ENCODE measurements at regions not wholly inside any gene's neighbourhood (a gene's known extent, or its start where the extent isn't known, plus 50 kb on each side); places are given as distances from the start of the nearest gene placed in this dataset.

GRCh38 chr17:72407336-72407909 is 286.6 kb downstream of the SOX9 start:
- no peak overlapping the region for H3K4me3 ChIP-seq (ENCODE audit: low read length in 2 of 2)
- intact Hi-C loops (cut with DNase I), result loop anchor here in 1 of 2 donors (5.0 to 10.0 kb wide), 2 partner anchors 70 to 433 kb away; no protein-coding TSS in a partner anchor
- DNase-seq, result peak; percentile 85 to 86
- H3K27ac ChIP-seq (ENCODE audit: low read depth in 1 of 2, low read length in 2 of 2), result no peak overlapping the region
- 2 to 4% methylated on average over 5 of the region's 5 CpGs for WGBS, 2 donors
- ATAC-seq (ENCODE audit: low FRiP score), result peak; percentile 66
- no peaks in the 10 kb centered on the region for H3K27me3 ChIP-seq (ENCODE audit: control insufficient read depth in 1 of 2, insufficient read depth in 2 of 2, low read length in 1 of 2)
- H3K4me1 ChIP-seq (ENCODE audit: control insufficient read depth in 1 of 2, insufficient read depth in 2 of 2, low read length in 2 of 2), result peaks cover 0 to 4% of the 10 kb centered on the region in 2 donors
- H3K36me3 ChIP-seq (ENCODE audit: control insufficient read depth in 1 of 2, insufficient read depth in 2 of 2, low read length in 1 of 2), result no peaks in the 10 kb centered on the region
- no peaks in the 10 kb centered on the region for H3K9me3 ChIP-seq (ENCODE audit: control insufficient read depth, low read length)

- no peak overlapping the region for H3K27ac ChIP-seq (ENCODE audit: low read depth in 1 of 2, low read length in 2 of 2)
- H3K4me1 ChIP-seq (ENCODE audit: control insufficient read depth in 1 of 2, insufficient read depth in 2 of 2, low read length in 2 of 2), result peaks cover 0 to 4% of the 10 kb centered on the region in 2 donors
- H3K4me3 ChIP-seq (ENCODE audit: low read length in 2 of 2), result no peak overlapping the region
- H3K36me3 ChIP-seq (ENCODE audit: control insufficient read depth in 1 of 2, insufficient read depth in 2 of 2, low read length in 1 of 2), result no peaks in the 10 kb centered on the region
- H3K27me3 ChIP-seq (ENCODE audit: control insufficient read depth in 1 of 2, insufficient read depth in 2 of 2, low read length in 1 of 2), result no peaks in the 10 kb centered on the region
- intact Hi-C loops (cut with DNase I), result loop anchor here in 1 of 2 donors (5.0 to 10.0 kb wide), 2 partner anchors 71 to 433 kb away; no protein-coding TSS in a partner anchor
- no peak for DNase-seq
- 93 to 94% methylated on average over 4 of the region's 4 CpGs for WGBS, 2 donors
- no peaks in the 10 kb centered on the region for H3K9me3 ChIP-seq (ENCODE audit: control insufficient read depth, low read length)
- no peak for ATAC-seq (ENCODE audit: low FRiP score)
These were observed 287.1 kb downstream of the SOX9 start for GRCh38 chr17:72407931-72408330.

- no peak overlapping the region for H3K27ac ChIP-seq (ENCODE audit: low read depth in 1 of 2, low read length in 2 of 2)
- no peaks in the 10 kb centered on the region for H3K36me3 ChIP-seq (ENCODE audit: control insufficient read depth in 1 of 2, insufficient read depth in 2 of 2, low read length in 1 of 2)
- peaks cover 0 to 4% of the 10 kb centered on the region in 2 donors for H3K4me1 ChIP-seq (ENCODE audit: control insufficient read depth in 1 of 2, insufficient read depth in 2 of 2, low read length in 2 of 2)
- ATAC-seq (ENCODE audit: low FRiP score) (no peak), DNase-seq (no peak)
- no peaks in the 10 kb centered on the region for H3K27me3 ChIP-seq (ENCODE audit: control insufficient read depth in 1 of 2, insufficient read depth in 2 of 2, low read length in 1 of 2)
- H3K4me3 ChIP-seq (ENCODE audit: low read length in 2 of 2), result no peak overlapping the region
- WGBS, 2 donors, result 94 to 98% methylated on average over 5 of the region's 5 CpGs
- intact Hi-C loops (cut with DNase I), result loop anchor here in 1 of 2 donors (5.0 to 10.0 kb wide), 2 partner anchors 71 to 434 kb away; no protein-coding TSS in a partner anchor
- H3K9me3 ChIP-seq (ENCODE audit: control insufficient read depth, low read length), result no peaks in the 10 kb centered on the region
These were observed 287.8 kb downstream of the SOX9 start for GRCh38 chr17:72408641-72409040.

GRCh38 chr17:72409405-72410002 is 288.7 kb downstream of the SOX9 start:
- WGBS, 2 donors, result 96 to 100% methylated on average over 2 of the region's 2 CpGs

GRCh38 chr17:72411124-72411563 is 290.3 kb downstream of the SOX9 start:
- intact Hi-C loops (cut with DNase I), result no loop called here
- Histone ChIP-seq H3K4me3 (ENCODE audit: low read length in 2 of 2) (no peak overlapping the region), H3K4me1 (ENCODE audit: control insufficient read depth in 1 of 2, insufficient read depth in 2 of 2, low read length in 2 of 2) (peaks cover 0 to 4% of the 10 kb centered on the region in 2 donors), H3K27ac (ENCODE audit: low read depth in 1 of 2, low read length in 2 of 2) (no peak overlapping the region), H3K36me3 (ENCODE audit: control insufficient read depth in 1 of 2, insufficient read depth in 2 of 2, low read length in 1 of 2) (no peaks in the 10 kb centered on the region), H3K27me3 (ENCODE audit: control insufficient read depth in 1 of 2, insufficient read depth in 2 of 2, low read length in 1 of 2) (no peaks in the 10 kb centered on the region), H3K9me3 (ENCODE audit: control insufficient read depth, low read length) (no peaks in the 10 kb centered on the region)
- DNase-seq (no peak), ATAC-seq (ENCODE audit: low FRiP score) (no peak)
- WGBS, 2 donors, result 61 to 66% methylated on average over 6 of the region's 6 CpGs

More at GRCh38 chr17:72409405-72410002, 288.7 kb downstream of the SOX9 start:
- intact Hi-C loops (cut with DNase I), result loop anchor here in 1 of 2 donors (5.0 to 10.0 kb wide), 2 partner anchors 72 to 435 kb away; no protein-coding TSS in a partner anchor
- H3K9me3 ChIP-seq (ENCODE audit: control insufficient read depth, low read length), result no peaks in the 10 kb centered on the region
- peaks cover 0 to 4% of the 10 kb centered on the region in 2 donors for H3K4me1 ChIP-seq (ENCODE audit: control insufficient read depth in 1 of 2, insufficient read depth in 2 of 2, low read length in 2 of 2)
- H3K36me3 ChIP-seq (ENCODE audit: control insufficient read depth in 1 of 2, insufficient read depth in 2 of 2, low read length in 1 of 2), result no peaks in the 10 kb centered on the region
- H3K4me3 ChIP-seq (ENCODE audit: low read length in 2 of 2), result no peak overlapping the region
- no peak for ATAC-seq (ENCODE audit: low FRiP score)
- no peak overlapping the region for H3K27ac ChIP-seq (ENCODE audit: low read depth in 1 of 2, low read length in 2 of 2)
- no peak for DNase-seq
- no peaks in the 10 kb centered on the region for H3K27me3 ChIP-seq (ENCODE audit: control insufficient read depth in 1 of 2, insufficient read depth in 2 of 2, low read length in 1 of 2)

GRCh38 chr17:72412650-72413076 is 291.8 kb downstream of the SOX9 start:
- Histone ChIP-seq H3K27me3 (ENCODE audit: control insufficient read depth in 1 of 2, insufficient read depth in 2 of 2, low read length in 1 of 2) (no peaks in the 10 kb centered on the region), H3K27ac (ENCODE audit: low read depth in 1 of 2, low read length in 2 of 2) (no peak overlapping the region), H3K4me3 (ENCODE audit: low read length in 2 of 2) (no peak overlapping the region), H3K9me3 (ENCODE audit: control insufficient read depth, low read length) (peaks cover 2% of the 10 kb centered on the region), H3K36me3 (ENCODE audit: control insufficient read depth in 1 of 2, insufficient read depth in 2 of 2, low read length in 1 of 2) (no peaks in the 10 kb centered on the region), H3K4me1 (ENCODE audit: control insufficient read depth in 1 of 2, insufficient read depth in 2 of 2, low read length in 2 of 2) (peaks cover 0 to 4% of the 10 kb centered on the region in 2 donors)
- ATAC-seq (ENCODE audit: low FRiP score) (no peak), DNase-seq (no peak)
- intact Hi-C loops (cut with DNase I), result no loop called here
- WGBS, 2 donors, result 48 to 56% methylated on average over 5 of the region's 5 CpGs

GRCh38 chr17:72413077-72414031 is 292.5 kb downstream of the SOX9 start:
- Histone ChIP-seq H3K4me3 (ENCODE audit: low read length in 2 of 2) (no peak overlapping the region), H3K36me3 (ENCODE audit: control insufficient read depth in 1 of 2, insufficient read depth in 2 of 2, low read length in 1 of 2) (no peaks in the 10 kb centered on the region), H3K27ac (ENCODE audit: low read depth in 1 of 2, low read length in 2 of 2) (no peak overlapping the region), H3K27me3 (ENCODE audit: control insufficient read depth in 1 of 2, insufficient read depth in 2 of 2, low read length in 1 of 2) (no peaks in the 10 kb centered on the region), H3K9me3 (ENCODE audit: control insufficient read depth, low read length) (peaks cover 5% of the 10 kb centered on the region), H3K4me1 (ENCODE audit: control insufficient read depth in 1 of 2, insufficient read depth in 2 of 2, low read length in 2 of 2) (no peaks in the 10 kb centered on the region)
- intact Hi-C loops (cut with DNase I), result no loop called here
- DNase-seq (no peak), ATAC-seq (ENCODE audit: low FRiP score) (no peak)
- 91% methylated on average over 23 of the region's 23 CpGs for WGBS, 2 donors

- intact Hi-C loops (cut with DNase I), result no loop called here
- H3K4me3 ChIP-seq (ENCODE audit: low read length in 2 of 2), result no peak overlapping the region
- no peaks in the 10 kb centered on the region for H3K4me1 ChIP-seq (ENCODE audit: control insufficient read depth in 1 of 2, insufficient read depth in 2 of 2, low read length in 2 of 2)
- no peaks in the 10 kb centered on the region for H3K36me3 ChIP-seq (ENCODE audit: control insufficient read depth in 1 of 2, insufficient read depth in 2 of 2, low read length in 1 of 2)
- no peaks in the 10 kb centered on the region for H3K27me3 ChIP-seq (ENCODE audit: control insufficient read depth in 1 of 2, insufficient read depth in 2 of 2, low read length in 1 of 2)
- DNase-seq (no peak), ATAC-seq (ENCODE audit: low FRiP score) (no peak)
- 91 to 94% methylated on average over 5 of the region's 5 CpGs for WGBS, 2 donors
- H3K9me3 ChIP-seq (ENCODE audit: control insufficient read depth, low read length), result peaks cover 5% of the 10 kb centered on the region
- no peak overlapping the region for H3K27ac ChIP-seq (ENCODE audit: low read depth in 1 of 2, low read length in 2 of 2)
These were observed 293.2 kb downstream of the SOX9 start for GRCh38 chr17:72414032-72414396.
